ENCODE measurements at regions not wholly inside any gene's neighbourhood (a gene's known extent, or its start where the extent isn't known, plus 50 kb on each side); places are given as distances from the start of the nearest gene placed in this dataset.

DNA sequence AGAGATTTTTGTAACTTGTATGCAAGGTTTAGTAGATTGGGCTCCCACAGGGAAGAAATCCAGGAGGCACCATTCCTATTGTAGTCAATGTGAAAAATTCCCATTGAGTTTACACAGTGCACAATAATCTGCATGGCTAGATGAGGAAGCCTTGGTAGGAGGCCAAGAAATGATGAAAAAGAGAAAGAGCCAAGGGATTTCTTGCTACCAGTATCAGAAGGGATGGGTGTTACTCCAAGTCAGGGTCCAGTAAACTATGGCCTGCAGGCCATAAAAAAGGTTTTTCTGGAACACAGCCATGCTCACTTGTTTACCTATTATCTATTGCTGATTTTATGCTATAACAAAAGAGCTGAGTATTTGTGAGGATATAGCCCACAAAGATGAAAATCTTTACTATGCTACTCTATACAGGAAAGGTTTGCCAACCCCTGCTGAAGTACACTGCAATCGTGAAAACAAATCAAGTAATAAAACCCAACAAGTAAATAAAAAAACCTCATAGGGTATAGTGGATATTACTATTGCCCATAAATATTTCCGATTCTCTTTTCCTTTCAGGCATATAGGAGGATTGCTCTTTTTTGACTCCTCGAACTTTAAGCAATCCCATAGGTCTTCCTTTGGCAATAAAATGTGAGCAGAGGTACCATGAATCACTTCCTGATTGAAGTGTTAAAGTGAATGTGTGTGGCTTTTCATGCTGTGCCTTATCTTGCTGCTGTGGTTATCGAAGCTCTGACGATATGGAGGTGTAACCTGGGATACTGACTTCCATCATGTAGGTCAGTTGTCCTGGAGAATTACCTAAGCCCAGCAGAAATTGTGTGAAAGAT lies 256.3 kb upstream of the MAGI2 start:
- no peak for TF ChIP-seq CTCF (IDR thresholded peaks at IDR 0.05)
- no peak for TF ChIP-seq POLR2A (IDR thresholded peaks at IDR 0.05)

Data from prostate gland (tissue), 2 donors.